HCT116 (cell line): ENCODE measurements at regions not wholly inside any gene's neighbourhood (a gene's known extent, or its start where the extent isn't known, plus 50 kb on each side); places are given as distances from the start of the nearest gene placed in this dataset.

Experiments
- ATAC-seq: fragments of 200-7000 bp; cut with Tn5 transposase; 2 replicates; pipeline ENCODE4 v1.9.1; 2020; ENCODE audit warnings: mild to moderate bottlenecking, moderate library complexity
- BruUV-seq: library from RNA; stranded (reverse); fragments of 400-500 nt; replicated peaks from 2 replicates; lab custom pipeline; 2021; lab: Mats Ljungman, UMichigan
- CTCF ChIA-PET: fragments of 300-600 bp; sonication (Branson Sonifier 250); formaldehyde crosslinking; loops from one replicate; lab custom pipeline; 2021; ENCODE audit warnings: antibody characterized with exemption; lab: Charles Lee
- POLR2A ChIA-PET: fragments of 300-600, 350-600 bp; sonication (Branson Sonifier 250); formaldehyde crosslinking; loops from one replicate; lab custom pipeline; 2021; ENCODE audit warnings: antibody characterized with exemption; lab: Charles Lee
- RAD21 ChIA-PET, 2 experiments: fragments of 300-600 bp; sonication (Branson Sonifier 250); formaldehyde crosslinking; loops; one replicate each; lab custom pipeline; 2023; ENCODE audit warnings: low total read pairs in 2 of 2; ENCODE audit not compliant: uncharacterized antibody in 2 of 2, unreplicated experiment in 2 of 2, low non-redundant PET in 1 of 2; lab: Charles Lee
- DNase-seq: peaks from one replicate; pipeline ENCODE4 v3.0.0-alpha.2; 2010; ENCODE audit warnings: low read depth, low spot score
- H2AFZ ChIP-seq: fragments of 200-600 bp; shearing (Covaris generic), sonication (generic); 2 replicates; pipeline ENCODE4 v1.6.1; 2017; ENCODE audit warnings: low read depth, mixed run types, mixed read lengths, antibody characterized with exemption, low read length; ENCODE audit not compliant: poor library complexity, severe bottlenecking
- H3K27ac ChIP-seq: 2 replicates; pipeline ENCODE4 v1.5.1; 2012; ENCODE audit warnings: low read depth, low read length
- H3K27me3 ChIP-seq: fragments of 200-600 bp; sonication (generic); 2 replicates; pipeline ENCODE4 v1.6.1; 2016; ENCODE audit warnings: mixed run types, low read length, mixed read lengths; ENCODE audit not compliant: insufficient read depth
- H3K36me3 ChIP-seq, 2 experiments: fragments of 200-500 bp in 1 of 2; fragments of 200-600 bp in 1 of 2; sonication (Bioruptor generic) in 1 of 2; sonication (generic) in 1 of 2; 2 replicates each; pipeline versions ENCODE4 v1.5.1 to v1.6.1; 2014 to 2016; ENCODE audit warnings: low read length in 2 of 2, inconsistent platforms in 1 of 2, mixed read lengths in 1 of 2, mixed run types in 1 of 2; ENCODE audit not compliant: insufficient read depth in 2 of 2, control insufficient read depth in 1 of 2
- H3K4me1 ChIP-seq, 2 experiments: fragments of 200-600 bp in 1 of 2; sonication (generic) in 1 of 2; 2 replicates each; pipeline versions ENCODE4 v1.5.1 to v1.6.1; 2012 to 2017; ENCODE audit warnings: low read length in 2 of 2, inconsistent platforms in 1 of 2, mild to moderate bottlenecking in 1 of 2, mixed read lengths in 1 of 2, mixed run types in 1 of 2, moderate library complexity in 1 of 2; ENCODE audit not compliant: insufficient read depth in 2 of 2, control insufficient read depth in 1 of 2
- H3K4me2 ChIP-seq: fragments of 200-600 bp; sonication (generic); 2 replicates; pipeline ENCODE4 v1.6.1; 2017; ENCODE audit warnings: mixed run types, low read length, mixed read lengths
- H3K4me3 ChIP-seq, 2 experiments: fragments of 200-600 bp in 1 of 2; sonication (generic) in 1 of 2; replicated peaks in 1 of 2; 2 replicates each; pipeline ENCODE4 v1.5.1; 2011 to 2016; ENCODE audit warnings: low read length in 2 of 2, control low read depth in 1 of 2, low read depth in 1 of 2, mild to moderate bottlenecking in 1 of 2, mixed read lengths in 1 of 2, mixed run types in 1 of 2
- H3K79me2 ChIP-seq: fragments of 200-600 bp; sonication (generic); 2 replicates; pipeline ENCODE4 v1.6.1; 2017; ENCODE audit warnings: mild to moderate bottlenecking, mixed run types, low read length, moderate library complexity, mixed read lengths; ENCODE audit not compliant: insufficient read depth
- H3K9ac ChIP-seq: fragments of 200-600 bp; sonication (generic); 2 replicates; pipeline ENCODE4 v1.6.1; 2016; ENCODE audit warnings: low read length, mixed read lengths
- H3K9me2 ChIP-seq: fragments of 200-600 bp; sonication (generic), shearing (Covaris generic); 2 replicates; pipeline ENCODE4 v1.6.1; 2017; ENCODE audit warnings: mixed run types, mild to moderate bottlenecking, moderate library complexity; ENCODE audit not compliant: insufficient read depth
- H3K9me3 ChIP-seq, 2 experiments: fragments of 200-500 bp in 1 of 2; fragments of 200-600 bp in 1 of 2; sonication (Bioruptor generic) in 1 of 2; sonication (generic) in 1 of 2; 2 replicates each; pipeline ENCODE4 v1.6.1; 2014 to 2017; ENCODE audit warnings: low read length in 2 of 2, mixed read lengths in 2 of 2, inconsistent platforms in 1 of 2, low read depth in 1 of 2, mild to moderate bottlenecking in 1 of 2, mixed run types in 1 of 2, moderate library complexity in 1 of 2; ENCODE audit not compliant: control insufficient read depth in 1 of 2, insufficient read depth in 1 of 2
- H4K20me1 ChIP-seq: fragments of 200-600 bp; sonication (generic), shearing (Covaris generic); 2 replicates; pipeline ENCODE4 v1.6.1; 2017; ENCODE audit warnings: mixed run types, mild to moderate bottlenecking, moderate library complexity; ENCODE audit not compliant: insufficient read depth
- ATF3 ChIP-seq: IDR thresholded peaks from 2 replicates; pipeline ENCODE4 v1.6.1; 2012
- CBX3 ChIP-seq: IDR thresholded peaks from 2 replicates; pipeline ENCODE4 v1.6.1; 2012; ENCODE audit warnings: low read depth
- CTCF ChIP-seq, 3 experiments: fragments of 200-600 bp in 1 of 3; sonication (generic) in 1 of 3; IDR thresholded peaks in 2 of 3; conservative IDR thresholded peaks in 1 of 3; 2 replicates each; pipeline ENCODE4 v1.5.1; 2012 to 2017; ENCODE audit warnings: low read depth in 2 of 3, low read length in 2 of 3, antibody characterized with exemption in 1 of 3, borderline replicate concordance in 1 of 3, control low read depth in 1 of 3, mild to moderate bottlenecking in 1 of 3, mixed read lengths in 1 of 3, mixed run types in 1 of 3, moderate library complexity in 1 of 3; ENCODE audit not compliant: insufficient read depth in 1 of 3
- EGR1 ChIP-seq: IDR thresholded peaks from 2 replicates; pipeline ENCODE4 v1.6.1; 2012; ENCODE audit warnings: low read depth
- ELF1 ChIP-seq: IDR thresholded peaks from 2 replicates; pipeline ENCODE4 v1.6.1; 2012; ENCODE audit warnings: low read depth, borderline replicate concordance
- JUND ChIP-seq: IDR thresholded peaks from 2 replicates; pipeline ENCODE4 v1.6.1; 2012
- POLR2AphosphoS5 ChIP-seq: IDR thresholded peaks from 2 replicates; pipeline ENCODE4 v1.6.1; 2011; ENCODE audit warnings: mild to moderate bottlenecking, low read depth, low read length, moderate library complexity
- REST ChIP-seq: IDR thresholded peaks from 2 replicates; pipeline ENCODE4 v1.6.1; 2012; ENCODE audit warnings: low read depth
- SRF ChIP-seq: IDR thresholded peaks from 2 replicates; pipeline ENCODE4 v1.6.1; 2012; ENCODE audit warnings: low read depth
- ZFX ChIP-seq: fragments of 450-650 bp; IDR thresholded peaks from 2 replicates; pipeline ENCODE4 v1.6.1; 2017
- intact Hi-C: fragments of 100-400 bp; cut with micrococcal nuclease; formaldehyde crosslinking; loops from 2 replicates; pipeline ENCODE4 v1.10.0; 2022

GRCh38 chr4:114132830-114133229, 153.4 kb upstream of the ARSJ start (continued):
- TF ChIP-seq REST = no peak
- TF ChIP-seq ZFX = no peak
- TF ChIP-seq EGR1 = no peak
- TF ChIP-seq CTCF (IDR thresholded peaks at IDR 0.05 in 2 of 3, conservative IDR thresholded peaks at IDR 0.05 in 1 of 3; ENCODE audit: borderline replicate concordance in 1 of 3, insufficient read depth in 1 of 3, low read depth in 2 of 3, low read length in 2 of 3) = peak in 2 of 3 experiments; percentile 44 to 61; a peak in 3 of 6 replicates
- TF ChIP-seq, all 23 proteins: peak for 2

- Histone ChIP-seq H3K27ac (no peak overlapping the region), H3K4me2 (no peak overlapping the region), H4K20me1 (no peaks in the 10 kb centered on the region), H3K4me1 (no peaks in the 10 kb centered on the region), H3K27me3 (no peaks in the 10 kb centered on the region), H3K4me3 (no peak overlapping the region), H2AFZ (no peak overlapping the region), H3K9ac (no peak overlapping the region), H3K79me2 (no peaks in the 10 kb centered on the region), H3K36me3 (no peaks in the 10 kb centered on the region), H3K9me2 (no peaks in the 10 kb centered on the region), H3K9me3 (no peaks in the 10 kb centered on the region)
- intact Hi-C loops = no loop called here
- POLR2A ChIA-PET = no interaction called here
- CTCF ChIA-PET = no interaction called here
- TF ChIP-seq SRF (no peak), POLR2AphosphoS5 (no peak), JUND (no peak), CBX3 (no peak), ATF3 (no peak), REST (no peak), EGR1 (no peak), ELF1 (no peak)
- no peak for DNase-seq
- no peak for ATAC-seq
- RAD21 ChIA-PET = no interaction called here
- BruUV-seq = no TSS peak
Observed at GRCh38 chr4:114136069-114136468, 156.6 kb upstream of the ARSJ start.
